ENCODE measurements at regions not wholly inside any gene's neighbourhood (a gene's known extent, or its start where the extent isn't known, plus 50 kb on each side); places are given as distances from the start of the nearest gene placed in this dataset.
"Not testable (repeated sequence)": the region's sequence is repeated elsewhere in the genome, so short reads cannot be mapped to it uniquely, and the experiment has no call there.

DNA sequence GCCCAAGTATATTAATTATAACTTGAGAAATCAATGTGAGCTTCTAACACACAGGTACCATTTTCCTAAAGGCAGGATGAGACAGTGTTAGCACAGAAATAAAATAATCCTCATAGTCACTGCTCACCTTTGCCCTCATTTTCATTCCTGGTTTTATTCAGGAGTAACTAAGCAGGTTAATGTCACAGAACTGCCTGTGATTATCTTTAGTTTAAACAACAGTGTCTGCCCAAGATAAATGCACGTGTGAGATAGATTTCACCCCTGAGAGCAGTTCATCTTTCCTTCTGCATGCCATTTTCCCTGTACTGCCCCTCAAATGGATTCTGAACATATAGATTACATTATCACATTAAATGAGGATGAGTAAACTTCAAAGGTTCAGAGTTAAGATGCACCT is 250.7 kb downstream of the RMST start:
- no peak for DNase-seq (ENCODE audit: low read depth, low spot score)

DNA sequence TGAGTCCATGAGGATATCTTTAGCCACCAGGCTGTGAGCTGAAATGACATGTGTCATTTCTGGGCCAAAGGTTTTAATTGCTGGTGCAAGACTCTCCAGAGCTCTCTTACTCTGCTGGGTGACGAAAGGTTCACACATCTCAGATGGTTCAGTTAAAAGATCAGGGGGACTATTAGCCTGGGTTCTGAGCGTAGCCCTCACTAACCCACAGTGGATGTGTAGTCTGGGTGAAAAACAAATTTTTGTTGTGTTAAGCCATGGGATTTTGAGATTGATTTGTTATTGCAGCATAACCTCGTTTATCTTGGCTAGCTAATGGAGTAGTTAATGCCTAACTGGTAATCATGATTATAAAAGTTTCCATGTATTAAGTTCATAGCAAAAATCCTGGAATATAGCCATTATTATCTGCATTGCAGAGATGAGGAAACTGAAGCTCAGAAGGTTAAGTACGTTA is 251.5 kb downstream of the RMST start:
- no peak for DNase-seq (ENCODE audit: low read depth, low spot score)

DNA sequence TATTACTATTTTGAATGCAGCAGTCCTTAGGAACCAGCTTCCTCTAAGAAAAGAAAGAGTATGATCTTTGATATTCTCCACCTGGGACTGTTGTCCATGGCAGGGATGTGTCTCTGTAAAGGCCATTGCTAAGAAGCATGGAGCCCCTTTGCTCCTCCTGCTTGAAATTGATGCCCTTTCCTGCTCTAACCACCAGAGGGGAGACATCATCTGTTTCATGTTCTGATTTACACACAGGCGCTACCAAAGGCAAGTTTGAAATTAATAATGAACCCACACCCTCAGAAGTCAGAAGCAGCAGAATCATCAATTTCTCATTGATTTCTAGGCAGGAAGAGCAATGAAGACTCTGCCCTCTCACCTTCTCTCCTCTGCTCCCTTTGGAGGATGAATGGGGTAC is 253.8 kb downstream of the RMST start:
- DNase-seq (ENCODE audit: low read depth, low spot score) = peak; percentile 9

DNA sequence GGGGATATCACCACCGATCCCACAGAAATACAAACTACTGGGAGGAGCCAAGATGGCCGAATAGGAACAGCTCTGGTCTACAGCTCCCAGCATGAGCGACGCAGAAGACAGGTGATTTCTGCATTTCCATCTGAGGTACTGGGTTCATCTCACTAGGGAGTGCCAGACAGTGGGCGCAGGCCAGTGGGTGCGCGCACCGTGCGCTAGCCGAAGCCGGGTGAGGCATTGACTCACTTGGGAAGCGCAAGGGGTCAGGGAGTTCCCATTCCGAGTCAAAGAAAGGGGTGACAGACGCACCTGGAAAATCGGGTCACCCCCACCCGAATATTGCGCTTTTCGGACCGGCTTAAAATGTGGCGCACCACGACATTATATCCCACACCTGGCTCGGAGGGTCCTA is 261.2 kb downstream of the RMST start:
- DNase-seq (ENCODE audit: low read depth, low spot score) = not testable (repeated sequence)

DNA sequence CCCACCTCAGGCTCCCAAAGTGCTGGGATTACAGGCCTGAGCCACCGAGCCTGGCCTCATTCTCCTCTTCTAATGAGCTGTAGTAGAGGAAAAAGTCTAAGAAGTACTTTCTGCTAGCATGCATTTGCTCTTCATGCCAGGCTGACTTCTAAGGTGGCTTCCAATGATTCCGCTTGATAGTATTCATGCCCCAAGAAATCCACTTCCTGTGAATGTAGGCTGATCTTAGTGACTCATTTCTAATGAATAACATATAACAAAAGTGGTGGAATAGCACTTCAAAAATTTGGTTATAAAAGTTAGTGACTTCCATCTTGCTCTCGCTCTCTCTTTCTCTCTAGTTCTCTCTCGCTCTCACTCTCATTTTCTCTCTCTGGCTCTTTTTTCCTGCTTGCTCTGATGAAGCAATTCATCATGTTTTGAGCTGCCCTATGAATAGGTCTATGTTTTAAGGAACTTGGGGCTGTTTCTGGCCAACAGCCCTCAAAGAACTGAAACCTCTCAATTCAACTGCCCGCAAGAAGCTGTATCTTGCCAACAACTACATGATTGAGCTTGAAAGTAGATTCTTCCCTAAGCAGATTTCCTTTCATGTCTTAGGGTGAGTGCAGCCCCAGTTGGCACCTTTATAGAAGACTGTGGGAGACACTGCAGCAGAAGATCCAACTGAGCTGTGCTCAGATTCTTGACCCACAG is 282.9 kb downstream of the RMST start:
- no peak for DNase-seq (ENCODE audit: low read depth, low spot score)

DNA sequence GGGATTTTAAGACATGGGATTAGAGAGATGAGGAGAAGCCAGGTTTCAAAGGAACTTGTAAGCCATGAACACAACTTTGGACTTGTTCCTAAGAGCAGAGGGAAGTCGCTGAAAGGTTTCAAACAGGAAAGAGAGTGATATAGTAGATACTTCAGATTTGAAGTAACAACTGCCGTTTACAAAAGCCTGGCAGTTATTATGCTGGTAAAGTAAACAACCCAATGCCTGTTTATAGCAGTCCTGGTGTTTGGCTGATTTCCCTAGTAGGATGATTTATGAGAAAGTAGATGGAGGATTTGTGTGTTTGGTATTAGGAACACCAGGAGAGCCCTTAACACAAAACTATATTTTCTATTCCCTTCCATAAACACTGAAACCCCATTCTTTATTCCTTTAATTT is 285.7 kb downstream of the RMST start:
- no peak for DNase-seq (ENCODE audit: low read depth, low spot score)

DNA sequence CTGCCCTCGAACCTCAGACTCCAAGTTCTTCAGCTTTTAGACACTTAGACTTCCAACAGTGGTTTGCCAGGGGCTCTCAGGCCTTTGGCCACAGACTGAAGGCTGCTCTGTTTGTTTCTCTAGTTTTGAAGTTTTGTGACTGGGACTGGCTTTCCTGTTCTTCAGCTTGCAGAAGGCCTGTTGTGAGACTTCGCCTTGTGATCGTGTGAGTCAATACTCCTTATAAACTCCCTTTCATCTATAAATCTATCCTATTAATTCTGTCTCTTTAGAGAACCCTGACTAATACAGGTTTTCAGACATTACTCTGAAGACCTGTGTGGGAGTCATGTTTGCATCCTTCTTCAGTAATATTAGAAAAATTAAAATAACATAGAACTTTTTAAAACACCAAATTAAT is 289.1 kb downstream of the RMST start:
- DNase-seq (ENCODE audit: low read depth, low spot score) = no peak

DNA sequence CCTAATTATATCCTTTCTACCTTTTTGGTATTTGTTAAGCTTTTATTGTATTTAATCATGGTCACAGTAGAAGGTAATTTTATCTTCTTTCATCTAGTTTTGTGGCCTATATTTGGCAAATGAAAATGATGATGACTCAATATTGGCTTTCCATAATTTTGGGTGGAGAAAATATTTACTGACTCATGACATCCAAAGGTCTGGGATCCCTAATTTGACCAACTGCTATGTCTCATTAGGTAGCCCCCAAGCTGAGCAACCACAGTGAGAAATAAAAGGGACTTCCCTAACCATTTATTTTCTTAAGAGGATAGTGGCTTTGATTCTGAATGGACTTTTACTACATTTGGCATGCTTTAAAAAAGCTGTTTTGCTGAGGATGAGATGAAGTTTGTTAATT is 289.5 kb downstream of the RMST start:
- DNase-seq (ENCODE audit: low read depth, low spot score) = no peak

DNA sequence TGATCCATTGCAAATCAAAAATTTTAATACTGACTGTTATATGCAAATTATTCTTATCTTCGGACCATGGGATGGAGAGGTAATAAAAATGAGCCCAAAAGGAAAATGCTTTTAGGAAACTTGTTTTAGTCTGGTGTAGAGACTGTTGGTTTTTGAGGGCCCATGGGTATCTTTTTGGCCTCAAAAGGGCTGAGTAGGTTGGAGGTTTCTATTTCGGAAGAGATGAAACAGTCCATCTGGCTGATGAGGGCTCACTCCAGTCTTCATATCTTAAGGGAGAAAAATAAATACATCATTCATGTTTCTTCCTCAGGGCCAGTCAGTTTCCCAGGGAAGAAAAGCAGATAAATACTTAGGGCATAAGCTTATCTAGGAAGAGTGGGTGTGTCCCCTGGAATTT is 290.7 kb downstream of the RMST start:
- no peak for DNase-seq (ENCODE audit: low read depth, low spot score)

DNA sequence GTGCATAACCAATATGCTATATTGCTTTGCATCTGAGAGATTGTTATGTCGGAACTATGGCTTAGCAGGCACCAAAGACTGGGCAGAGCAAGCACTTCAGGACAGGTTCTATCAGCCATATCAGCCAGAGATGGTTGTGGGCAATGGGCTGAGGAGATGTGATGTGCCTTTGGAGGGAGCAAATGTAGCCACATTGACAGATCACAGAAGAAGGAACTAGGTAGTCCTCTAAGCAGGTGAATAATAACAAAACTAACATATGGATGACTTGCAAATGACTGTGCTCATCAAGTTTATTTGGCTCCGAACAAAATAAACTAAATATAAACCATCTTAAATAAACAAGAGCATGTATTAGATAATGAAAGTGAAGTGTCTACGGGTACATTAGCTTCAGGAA is 291.7 kb downstream of the RMST start:
- no peak for DNase-seq (ENCODE audit: low read depth, low spot score)

DNA sequence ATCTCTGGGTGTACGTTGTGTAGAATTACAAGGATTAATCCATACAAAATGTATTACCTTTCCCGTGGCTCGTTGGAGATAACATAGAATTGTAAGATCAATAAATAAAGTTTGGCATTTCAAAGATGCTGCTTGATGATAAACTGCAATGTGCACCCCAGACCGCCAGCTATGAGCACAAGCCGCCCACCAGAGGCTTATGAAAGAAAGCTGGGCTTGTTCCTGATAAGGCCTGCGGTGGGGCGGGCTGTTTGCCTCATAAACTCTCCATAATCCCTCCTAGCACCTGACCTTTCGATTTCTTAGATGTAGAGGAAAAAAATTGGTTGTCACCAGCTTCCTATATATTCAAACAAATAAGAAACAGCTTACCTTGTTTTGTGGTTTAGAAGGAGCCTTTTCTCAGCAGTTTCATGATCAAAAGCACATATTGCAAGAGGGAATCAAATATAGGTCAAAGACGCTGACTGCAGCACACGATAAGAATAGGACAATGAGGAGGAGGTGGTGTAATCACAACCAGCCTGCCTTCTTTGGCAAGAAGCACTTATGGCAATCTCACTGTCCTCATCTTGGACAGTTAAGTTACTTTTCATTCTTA is 293.6 kb downstream of the RMST start:
- DNase-seq (ENCODE audit: low read depth, low spot score) = no peak

DNA sequence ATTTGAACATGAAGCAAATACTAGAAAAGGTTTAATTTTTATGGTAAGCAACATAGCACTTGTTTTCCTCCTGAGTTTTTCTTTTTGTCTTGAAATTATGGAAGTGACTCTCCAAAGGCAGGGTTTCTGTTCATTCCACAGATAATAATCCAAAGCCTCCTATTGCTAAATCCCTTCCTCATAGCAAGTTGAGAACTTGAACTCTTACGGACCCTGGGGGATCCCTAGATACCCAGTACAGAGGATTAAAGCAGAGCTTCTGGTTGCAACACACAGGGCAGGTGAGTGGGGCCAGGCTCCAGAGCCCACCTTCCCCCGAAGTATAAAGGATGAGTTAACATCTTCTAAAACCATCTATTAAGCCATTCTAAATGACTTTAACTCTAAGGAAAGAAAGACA is 294.1 kb downstream of the RMST start:
- no peak for DNase-seq (ENCODE audit: low read depth, low spot score)

DNA sequence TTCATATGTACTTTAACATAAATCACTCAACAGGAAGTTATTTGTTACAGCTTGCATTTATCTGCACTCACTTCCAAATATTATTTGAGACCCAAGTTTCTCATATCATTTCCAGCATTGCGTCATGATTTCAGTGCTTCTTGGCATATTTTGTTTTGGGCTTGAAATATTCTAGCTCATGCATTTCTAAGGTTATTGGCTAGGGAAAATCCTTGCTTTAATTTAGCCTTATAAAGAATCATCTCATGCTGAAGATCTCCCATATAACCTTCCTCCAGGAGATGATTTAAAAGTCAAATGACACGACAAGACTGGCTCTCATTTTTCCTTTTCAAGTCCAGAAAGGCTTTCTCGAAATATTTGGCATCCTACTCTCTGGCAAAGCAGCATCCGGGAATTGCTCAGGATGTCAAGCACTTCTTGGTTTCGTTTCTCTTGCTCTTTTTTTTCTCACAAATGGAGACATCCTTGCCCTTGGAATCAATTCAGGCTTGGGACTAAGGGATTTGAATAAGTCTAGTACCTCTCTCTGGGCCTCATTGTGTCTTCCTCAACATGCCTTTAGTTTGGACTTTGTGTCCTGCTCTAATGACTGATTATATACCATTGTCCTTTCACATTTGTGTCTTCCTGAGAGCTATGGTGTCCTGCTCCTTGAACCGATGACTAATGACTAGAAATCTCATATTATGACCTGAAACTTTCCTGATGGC is 295.0 kb downstream of the RMST start:
- DNase-seq (ENCODE audit: low read depth, low spot score) = no peak

DNA sequence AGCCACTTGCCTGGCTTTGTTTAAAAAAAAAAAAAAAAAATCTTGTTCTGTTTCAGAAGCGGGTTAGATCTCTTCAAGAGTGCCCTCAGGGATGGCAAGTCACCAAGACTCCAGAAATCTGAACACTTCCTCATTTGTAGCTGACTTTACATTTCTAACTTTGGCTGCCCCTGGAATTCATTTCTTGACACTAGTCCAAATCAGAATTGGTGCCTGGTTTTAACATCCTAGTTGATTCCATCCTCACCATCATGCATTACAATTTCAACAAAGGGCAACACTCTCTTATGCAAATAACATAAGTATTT is 295.5 kb downstream of the RMST start:
- no peak for DNase-seq (ENCODE audit: low read depth, low spot score)

DNA sequence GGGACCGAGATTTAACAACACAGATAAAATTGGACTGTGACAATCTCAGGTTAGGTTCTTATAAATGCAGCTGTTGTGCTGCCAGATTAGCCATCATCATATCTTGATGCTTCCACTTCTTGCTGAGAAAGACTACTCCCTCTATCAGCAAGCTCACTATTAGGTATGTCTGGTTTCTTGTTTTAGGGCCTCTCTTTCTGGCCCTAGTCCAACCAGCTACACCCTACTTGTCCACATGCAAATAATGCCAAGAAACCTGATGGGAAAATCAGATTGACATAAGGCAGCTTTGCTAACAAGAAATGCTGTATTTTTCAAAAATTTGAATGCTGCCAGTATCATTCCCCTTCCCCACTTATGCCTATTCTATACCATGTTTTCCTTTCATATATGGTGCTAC is 296.0 kb downstream of the RMST start:
- no peak for DNase-seq (ENCODE audit: low read depth, low spot score)

DNA sequence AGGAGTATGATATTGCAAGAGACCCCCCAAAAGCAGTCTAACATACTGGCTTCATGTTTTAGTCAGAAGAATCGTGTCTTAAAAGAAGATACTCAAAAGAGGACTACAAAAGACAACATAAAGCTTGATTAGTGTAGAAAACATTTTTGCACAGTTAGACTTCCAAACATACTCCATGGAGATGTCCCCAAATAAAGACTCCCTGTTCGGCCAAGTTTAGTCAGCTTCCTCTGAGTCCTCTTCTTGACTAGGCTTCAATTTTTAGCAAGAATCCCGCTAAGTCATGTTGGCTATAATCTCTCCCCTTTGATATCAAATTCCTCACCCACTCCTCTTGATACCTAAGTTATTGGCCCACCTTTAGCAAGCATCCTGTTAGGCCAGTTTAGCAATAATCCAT is 298.0 kb downstream of the RMST start:
- no peak for DNase-seq (ENCODE audit: low read depth, low spot score)

DNA sequence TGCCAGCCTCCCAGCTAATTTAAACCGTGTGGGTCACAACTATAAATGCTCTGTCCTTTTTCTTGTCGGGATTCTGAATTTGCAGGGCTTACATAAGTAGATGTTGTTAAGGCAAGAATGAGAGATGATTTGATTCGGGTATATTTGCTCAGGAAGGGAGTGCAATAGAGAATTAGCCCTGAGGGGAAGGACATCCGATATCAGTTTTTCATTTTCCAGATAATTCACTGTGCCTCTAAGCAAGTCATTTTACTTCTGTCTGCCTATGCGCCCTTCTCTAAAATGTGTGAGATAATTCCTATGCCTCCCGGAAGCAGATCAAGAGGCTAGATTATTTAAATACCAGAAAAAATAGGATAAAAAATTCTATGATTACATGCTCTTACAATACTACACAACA is 300.5 kb downstream of the RMST start:
- DNase-seq (ENCODE audit: low read depth, low spot score) = no peak

DNA sequence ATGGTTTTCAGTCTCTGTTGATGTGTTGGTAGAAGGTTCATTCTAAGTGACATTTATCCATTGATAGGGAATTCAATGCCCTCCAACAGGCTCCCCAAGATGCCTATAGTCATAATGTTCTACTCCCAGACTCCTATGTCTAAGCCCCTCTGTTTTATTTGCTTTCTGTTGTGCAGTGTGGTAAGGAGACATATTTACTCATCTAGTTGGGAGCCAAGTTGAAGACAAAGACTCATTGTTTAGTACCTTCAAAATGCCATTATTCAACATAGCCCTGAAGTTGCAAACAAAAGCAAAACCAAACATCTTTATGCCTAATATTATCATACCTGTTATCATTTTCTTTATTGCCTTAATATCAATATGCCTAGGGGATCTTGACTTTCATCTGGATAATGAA is 302.1 kb downstream of the RMST start:
- no peak for DNase-seq (ENCODE audit: low read depth, low spot score)

DNA sequence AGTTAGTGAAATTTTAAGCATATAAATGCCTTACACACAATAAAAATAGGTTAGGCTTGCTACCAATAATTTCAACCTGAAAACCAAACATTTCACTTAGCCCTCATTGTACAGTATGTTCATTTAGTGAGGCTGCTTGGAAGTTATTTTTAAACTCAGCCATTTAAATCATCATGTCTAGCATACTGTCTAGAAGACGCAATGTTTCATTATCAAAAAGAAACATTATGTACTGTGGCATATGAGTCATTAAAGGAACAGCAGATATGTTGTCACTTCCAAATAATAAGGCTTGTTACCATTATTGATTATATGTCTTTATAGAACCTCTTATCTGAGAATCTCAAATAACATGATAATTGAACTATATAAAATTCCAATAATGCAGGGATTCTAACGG is 304.7 kb downstream of the RMST start:
- no peak for DNase-seq (ENCODE audit: low read depth, low spot score)

DNA sequence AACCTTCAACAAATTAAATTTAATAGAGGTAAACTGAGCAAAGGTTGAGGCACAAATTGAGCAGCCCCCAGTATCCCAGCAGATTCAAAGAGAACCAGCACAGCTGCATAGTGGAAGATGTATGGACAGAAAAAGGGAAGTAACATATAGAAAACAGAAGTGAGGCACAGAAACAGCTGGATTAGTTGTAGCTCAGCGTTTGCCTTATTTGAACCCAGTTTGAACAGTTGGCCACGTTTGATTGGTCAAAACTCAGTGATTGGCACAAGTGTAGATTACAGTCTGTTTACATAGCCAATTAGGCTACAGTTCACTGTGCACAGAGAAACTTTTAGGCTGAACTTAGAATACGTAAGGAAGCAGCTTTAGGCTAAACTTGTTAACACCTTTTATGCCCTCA is 315.5 kb downstream of the RMST start:
- DNase-seq (ENCODE audit: low read depth, low spot score) = no peak

DNA sequence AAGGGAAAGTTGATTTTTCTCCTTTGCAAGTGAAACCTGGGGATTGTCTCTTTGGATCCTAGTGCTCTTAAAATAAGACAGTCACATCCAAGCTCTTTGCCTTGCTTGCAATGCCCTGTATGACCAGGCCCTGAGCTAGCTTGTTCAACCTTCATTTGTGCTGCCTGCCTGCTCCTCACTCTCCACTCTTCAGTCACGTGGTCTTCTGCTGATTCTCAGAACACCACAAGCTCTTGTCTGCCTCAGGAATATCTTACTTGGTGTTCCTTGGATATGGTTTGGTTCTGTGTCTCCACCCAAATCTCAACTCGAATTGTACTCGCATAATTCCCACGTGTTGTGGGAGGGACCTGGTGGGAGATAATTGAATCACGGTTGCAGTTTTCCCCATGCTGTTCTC is 318.7 kb downstream of the RMST start:
- DNase-seq (ENCODE audit: low read depth, low spot score) = no peak

DNA sequence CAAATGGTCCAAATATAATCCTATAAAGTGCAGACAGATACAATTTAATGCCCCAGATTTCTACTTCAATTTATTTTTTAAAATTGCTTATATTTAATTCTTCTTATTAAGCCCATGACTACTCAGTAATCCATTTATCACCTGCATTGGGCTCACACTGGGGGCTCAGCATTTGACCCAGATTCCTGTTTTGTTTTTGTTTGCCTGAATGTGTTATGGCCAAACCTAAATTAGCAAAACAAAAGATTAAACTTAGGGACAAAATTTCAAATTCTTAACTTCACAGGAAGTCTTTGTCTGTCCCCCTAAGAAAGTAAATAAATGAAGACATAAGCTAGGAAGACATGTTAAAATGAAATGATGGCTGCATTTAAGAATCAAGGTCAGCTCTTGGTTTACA is 322.3 kb downstream of the RMST start:
- no peak for DNase-seq (ENCODE audit: low read depth, low spot score)

DNA sequence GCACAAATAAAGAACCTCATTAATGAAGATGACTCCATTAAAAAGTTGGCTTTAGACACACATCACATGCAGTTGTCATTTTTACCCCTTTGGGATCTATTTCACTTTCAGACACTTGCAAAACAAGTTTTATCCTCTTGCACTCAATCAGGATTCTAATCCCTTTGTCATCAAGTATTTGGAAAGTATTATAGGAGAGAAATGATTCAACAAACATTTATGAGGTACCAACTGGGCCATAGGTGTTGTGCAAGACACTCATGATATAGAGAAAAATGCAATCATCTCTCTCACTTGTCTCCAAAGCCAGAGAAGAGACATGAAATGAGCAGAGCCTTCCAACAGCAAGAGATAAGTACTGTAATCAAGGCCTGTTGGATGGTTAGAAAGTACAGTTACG is 327.7 kb downstream of the RMST start:
- no peak for DNase-seq (ENCODE audit: low read depth, low spot score)

Data from iPS DF 19.7 (cell line).